ENCODE measurements at regions not wholly inside any gene's neighbourhood (a gene's known extent, or its start where the extent isn't known, plus 50 kb on each side); places are given as distances from the start of the nearest gene placed in this dataset.

GRCh38 chr3:99376926-99377325, 261.5 kb upstream of the COL8A1 start:
- no peak for DNase-seq
- Histone ChIP-seq H3K27ac (no peak overlapping the region), H3K27me3 (ENCODE audit: low read depth) (no peaks in the 10 kb centered on the region), H3K36me3 (no peaks in the 10 kb centered on the region), H3K4me3 (no peak overlapping the region), H3K4me1 (no peaks in the 10 kb centered on the region), H3K9me3 (no peaks in the 10 kb centered on the region)
- intact Hi-C loops (cut with DNase I) = no loop called here
- no peak for TF ChIP-seq CTCF (IDR thresholded peaks at IDR 0.05)
- ATAC-seq = no peak

- no peak overlapping the region for H3K27ac ChIP-seq
- DNase-seq (no peak), ATAC-seq (no peak)
- H3K4me3 ChIP-seq = no peak overlapping the region
- TF ChIP-seq CTCF (IDR thresholded peaks at IDR 0.05) = no peak
- no peaks in the 10 kb centered on the region for H3K27me3 ChIP-seq (ENCODE audit: low read depth)
- H3K9me3 ChIP-seq = no peaks in the 10 kb centered on the region
- intact Hi-C loops (cut with DNase I) = no loop called here
- no peaks in the 10 kb centered on the region for H3K36me3 ChIP-seq
- H3K4me1 ChIP-seq = no peaks in the 10 kb centered on the region
Observed at GRCh38 chr3:99373846-99374210, 264.6 kb upstream of the COL8A1 start.

GRCh38 chr3:99373088-99373845, 265.1 kb upstream of the COL8A1 start:
- Histone ChIP-seq H3K27ac (no peak overlapping the region), H3K36me3 (no peaks in the 10 kb centered on the region), H3K4me1 (no peaks in the 10 kb centered on the region), H3K9me3 (no peaks in the 10 kb centered on the region), H3K4me3 (no peak overlapping the region), H3K27me3 (ENCODE audit: low read depth) (no peaks in the 10 kb centered on the region)
- no peak for ATAC-seq
- no peak for DNase-seq
- intact Hi-C loops (cut with DNase I) = no loop called here
- TF ChIP-seq CTCF (IDR thresholded peaks at IDR 0.05) = no peak

- Histone ChIP-seq H3K27ac (no peak overlapping the region), H3K27me3 (ENCODE audit: low read depth) (no peaks in the 10 kb centered on the region), H3K4me3 (no peak overlapping the region), H3K36me3 (no peaks in the 10 kb centered on the region), H3K4me1 (no peaks in the 10 kb centered on the region), H3K9me3 (no peaks in the 10 kb centered on the region)
- intact Hi-C loops (cut with DNase I) = no loop called here
- TF ChIP-seq CTCF (IDR thresholded peaks at IDR 0.05) = no peak
- ATAC-seq (peak; percentile 54 to 62), DNase-seq (no peak)
Observed at GRCh38 chr3:99366663-99367429, 271.5 kb upstream of the COL8A1 start.

- no peak for TF ChIP-seq CTCF (IDR thresholded peaks at IDR 0.05)
- Histone ChIP-seq H3K27me3 (ENCODE audit: low read depth) (no peaks in the 10 kb centered on the region), H3K4me3 (no peak overlapping the region), H3K4me1 (no peaks in the 10 kb centered on the region), H3K36me3 (no peaks in the 10 kb centered on the region), H3K27ac (no peak overlapping the region), H3K9me3 (no peaks in the 10 kb centered on the region)
- DNase-seq (no peak), ATAC-seq (no peak)
- intact Hi-C loops (cut with DNase I) = no loop called here
Observed at GRCh38 chr3:99365979-99366378, 272.4 kb upstream of the COL8A1 start.
